ENCODE measurements at regions not wholly inside any gene's neighbourhood (a gene's known extent, or its start where the extent isn't known, plus 50 kb on each side); places are given as distances from the start of the nearest gene placed in this dataset.
"Not testable (repeated sequence)": the region's sequence is repeated elsewhere in the genome, so short reads cannot be mapped to it uniquely, and the experiment has no call there.

DNA sequence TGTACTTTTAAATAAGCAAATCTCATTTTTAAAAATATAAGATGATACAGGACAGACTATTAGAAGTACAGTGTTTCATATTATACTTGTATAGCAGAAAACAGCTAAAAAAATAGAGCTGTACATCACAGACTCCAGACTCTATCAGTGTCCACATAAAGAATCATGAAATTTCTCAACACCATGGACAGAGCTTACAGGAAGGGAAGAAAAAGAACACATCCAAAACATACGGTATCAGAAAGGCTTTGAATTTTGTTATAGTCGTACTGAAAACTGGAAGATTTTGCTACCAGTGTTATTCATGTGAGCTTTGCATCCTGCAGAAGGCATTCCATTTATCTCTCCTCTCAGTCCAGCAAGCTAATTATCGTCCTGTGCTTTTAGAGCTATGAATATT lies 183.2 kb upstream of the PTPRZ1 start:
- Histone ChIP-seq H3K36me3 (no peaks in the 10 kb centered on the region), H3K27me3 (no peaks in the 10 kb centered on the region), H3K4me3 (no peak overlapping the region), H3K4me1 (no peaks in the 10 kb centered on the region), H3K9me3 (no peaks in the 10 kb centered on the region), H3K27ac (no peak overlapping the region)
- intact Hi-C loops (cut with DNase I) = no loop called here
- TF ChIP-seq, protein P1, sequence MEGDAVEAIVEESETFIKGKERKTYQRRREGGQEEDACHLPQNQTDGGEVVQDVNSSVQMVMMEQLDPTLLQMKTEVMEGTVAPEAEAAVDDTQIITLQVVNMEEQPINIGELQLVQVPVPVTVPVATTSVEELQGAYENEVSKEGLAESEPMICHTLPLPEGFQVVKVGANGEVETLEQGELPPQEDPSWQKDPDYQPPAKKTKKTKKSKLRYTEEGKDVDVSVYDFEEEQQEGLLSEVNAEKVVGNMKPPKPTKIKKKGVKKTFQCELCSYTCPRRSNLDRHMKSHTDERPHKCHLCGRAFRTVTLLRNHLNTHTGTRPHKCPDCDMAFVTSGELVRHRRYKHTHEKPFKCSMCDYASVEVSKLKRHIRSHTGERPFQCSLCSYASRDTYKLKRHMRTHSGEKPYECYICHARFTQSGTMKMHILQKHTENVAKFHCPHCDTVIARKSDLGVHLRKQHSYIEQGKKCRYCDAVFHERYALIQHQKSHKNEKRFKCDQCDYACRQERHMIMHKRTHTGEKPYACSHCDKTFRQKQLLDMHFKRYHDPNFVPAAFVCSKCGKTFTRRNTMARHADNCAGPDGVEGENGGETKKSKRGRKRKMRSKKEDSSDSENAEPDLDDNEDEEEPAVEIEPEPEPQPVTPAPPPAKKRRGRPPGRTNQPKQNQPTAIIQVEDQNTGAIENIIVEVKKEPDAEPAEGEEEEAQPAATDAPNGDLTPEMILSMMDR (IDR thresholded peaks at IDR 0.05) = no peak
- ATAC-seq (no peak), DNase-seq (no peak)

DNA sequence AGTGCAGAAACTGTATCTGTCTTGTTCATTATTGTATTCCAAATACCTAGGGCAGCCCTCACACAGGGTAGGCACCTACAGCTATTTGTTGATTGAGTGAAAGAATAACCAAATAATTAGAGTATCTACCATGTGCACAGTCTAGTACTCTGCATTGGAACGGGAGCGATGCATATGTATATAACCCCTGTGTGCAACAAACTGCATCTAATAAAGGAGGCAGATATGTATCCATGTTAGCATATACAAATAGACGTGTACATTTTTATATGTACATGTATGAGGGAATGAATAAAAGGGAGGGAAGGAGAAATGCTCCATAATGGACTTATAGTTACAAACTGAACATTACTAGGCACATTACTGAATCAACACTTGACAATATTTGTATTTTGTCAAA lies 191.3 kb upstream of the PTPRZ1 start:
- Histone ChIP-seq H3K9me3 (no peaks in the 10 kb centered on the region), H3K4me1 (no peaks in the 10 kb centered on the region), H3K36me3 (no peaks in the 10 kb centered on the region), H3K4me3 (no peak overlapping the region), H3K27me3 (no peaks in the 10 kb centered on the region), H3K27ac (no peak overlapping the region)
- ATAC-seq (no peak), DNase-seq (no peak)
- TF ChIP-seq, protein P1 (IDR thresholded peaks at IDR 0.05) = no peak
- intact Hi-C loops (cut with DNase I) = no loop called here

DNA sequence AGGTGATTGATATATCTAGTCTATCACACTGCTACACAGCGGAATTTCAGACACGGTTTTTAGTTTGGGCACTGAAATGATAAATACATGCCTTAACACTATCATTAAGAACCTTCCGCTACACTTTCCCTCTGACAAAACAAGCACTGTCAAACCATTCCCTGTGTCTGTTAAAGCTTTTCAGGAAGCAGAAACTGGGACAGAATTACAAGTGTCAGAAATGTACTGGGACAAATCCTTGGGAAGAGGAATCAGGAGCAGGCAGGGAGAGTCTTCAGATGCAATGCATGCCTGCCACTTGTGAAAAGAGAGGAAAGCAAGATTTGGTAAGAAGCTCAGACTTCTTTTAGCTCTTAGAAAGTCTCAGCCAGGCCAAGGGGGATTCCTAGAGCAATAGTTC lies 196.8 kb upstream of the PTPRZ1 start:
- TF ChIP-seq, protein P1 (IDR thresholded peaks at IDR 0.05) = no peak
- DNase-seq (no peak), ATAC-seq (no peak)
- Histone ChIP-seq H3K27me3 (no peaks in the 10 kb centered on the region), H3K27ac (no peak overlapping the region), H3K36me3 (no peaks in the 10 kb centered on the region), H3K4me3 (no peak overlapping the region), H3K9me3 (no peaks in the 10 kb centered on the region), H3K4me1 (no peaks in the 10 kb centered on the region)
- intact Hi-C loops (cut with DNase I) = no loop called here

DNA sequence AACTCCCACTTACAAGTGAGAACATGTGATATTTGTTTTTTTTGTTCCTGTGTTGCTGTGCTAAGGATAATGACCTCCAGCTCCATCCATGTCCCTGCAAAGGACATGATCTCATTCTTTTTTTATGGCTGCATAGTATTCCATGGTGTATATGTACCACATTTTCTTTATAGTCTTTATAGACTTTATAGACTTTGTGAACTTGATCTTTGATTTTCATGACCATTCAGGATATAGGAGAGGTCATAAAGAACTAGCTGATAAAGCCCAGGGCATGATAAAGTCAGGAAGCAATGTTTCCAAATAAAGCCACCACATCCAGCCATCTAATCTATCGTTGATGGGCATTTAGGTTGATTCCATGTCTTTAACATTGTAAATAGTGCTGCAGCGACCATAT lies 198.5 kb upstream of the PTPRZ1 start:
- H3K27me3 ChIP-seq; H3K27ac ChIP-seq; H3K36me3 ChIP-seq; DNase-seq; H3K9me3 ChIP-seq; intact Hi-C loops (cut with DNase I); H3K4me1 ChIP-seq; H3K4me3 ChIP-seq; ATAC-seq: not testable (repeated sequence)

DNA sequence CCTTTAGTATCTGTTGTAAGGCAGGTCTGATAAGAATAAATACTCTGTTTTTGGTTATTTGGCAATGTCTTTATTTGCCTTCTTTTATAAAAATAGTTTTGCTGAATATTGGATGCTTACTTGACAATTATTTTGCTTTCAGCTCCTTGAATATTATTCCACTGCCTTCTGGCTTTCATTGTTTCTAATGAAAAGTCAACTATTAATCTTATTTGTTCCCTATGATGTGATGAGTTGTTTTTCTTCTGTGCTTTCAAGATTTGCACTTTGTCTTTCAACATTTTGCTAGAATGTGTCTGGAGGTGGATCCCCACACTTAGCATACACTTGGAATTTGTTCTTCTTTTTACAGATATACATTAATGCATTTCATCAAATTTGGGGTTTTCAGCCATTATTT lies 203.8 kb upstream of the PTPRZ1 start:
- Histone ChIP-seq H3K4me3 (no peak overlapping the region), H3K36me3 (no peaks in the 10 kb centered on the region), H3K27ac (no peak overlapping the region), H3K27me3 (no peaks in the 10 kb centered on the region), H3K9me3 (peaks cover 0 to 5% of the 10 kb centered on the region in 2 donors), H3K4me1 (no peaks in the 10 kb centered on the region)
- DNase-seq = no peak
- no peak for ATAC-seq
- intact Hi-C loops (cut with DNase I) = no loop called here
- TF ChIP-seq, protein P1 (IDR thresholded peaks at IDR 0.05) = no peak

DNA sequence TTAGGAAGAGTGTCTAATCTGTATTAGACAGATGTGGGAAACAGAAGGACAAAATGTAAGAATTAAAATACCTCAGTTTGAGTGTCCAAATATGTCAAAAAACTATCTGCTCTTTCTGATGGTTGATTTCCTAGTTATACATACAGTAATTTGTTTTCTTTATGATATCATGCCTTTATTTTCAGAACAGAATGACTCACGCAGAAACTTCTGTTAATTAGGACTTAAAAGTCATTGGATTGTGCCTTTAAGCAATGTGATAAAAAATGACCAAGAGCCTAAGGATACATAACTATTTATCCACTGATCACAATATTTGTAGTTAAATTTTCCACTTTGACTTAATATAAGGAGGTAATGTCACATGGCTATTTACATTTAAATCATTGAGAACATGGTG lies 206.7 kb upstream of the PTPRZ1 start:
- DNase-seq (no peak), ATAC-seq (no peak)
- intact Hi-C loops (cut with DNase I) = no loop called here
- H3K27ac ChIP-seq = no peak overlapping the region
- peaks cover 0 to 5% of the 10 kb centered on the region in 2 donors for H3K9me3 ChIP-seq
- no peaks in the 10 kb centered on the region for H3K36me3 ChIP-seq
- no peak overlapping the region for H3K4me3 ChIP-seq
- TF ChIP-seq, protein P1 (IDR thresholded peaks at IDR 0.05) = no peak
- no peaks in the 10 kb centered on the region for H3K27me3 ChIP-seq
- H3K4me1 ChIP-seq = no peaks in the 10 kb centered on the region
